Body of pancreas (tissue), 4 donors: ENCODE measurements at regions not wholly inside any gene's neighbourhood (a gene's known extent, or its start where the extent isn't known, plus 50 kb on each side); places are given as distances from the start of the nearest gene placed in this dataset.

Experiments
- ATAC-seq: fragments of 150-250 bp; one replicate; pipeline ENCODE4 v1.9.1; 2016
- DNase-seq, 4 donors: peaks; one replicate each; pipeline ENCODE4 v3.0.0-alpha.2; 2019
- H3K27ac ChIP-seq, 4 donors: fragments of 200-600 bp; sonication (generic); 1 replicate in 3 of 4; 2 replicates in 1 of 4; pipeline versions ENCODE4 v1.5.1 to v1.6.1; 2016 to 2019; ENCODE audit warnings: mild to moderate bottlenecking in 1 of 4, mixed read lengths in 1 of 4, moderate library complexity in 1 of 4
- H3K27me3 ChIP-seq, 2 donors: fragments of 200-600 bp; sonication (generic); one replicate each; pipeline ENCODE4 v1.6.0; 2016; ENCODE audit warnings: mild to moderate bottlenecking in 1 of 2
- H3K36me3 ChIP-seq, 2 donors: fragments of 200-600 bp; sonication (generic); replicated peaks in 1 of 2; 2 replicates each; pipeline ENCODE4 v1.5.1; 2016; ENCODE audit warnings: low read depth in 2 of 2; ENCODE audit not compliant: insufficient read depth in 1 of 2
- H3K4me1 ChIP-seq: fragments of 200-600 bp; sonication (generic); one replicate; pipeline ENCODE4 v1.6.0; 2016
- H3K4me3 ChIP-seq, 2 donors: fragments of 200-600 bp; sonication (generic); 1 replicate in 1 of 2; 2 replicates in 1 of 2; pipeline ENCODE4 v1.5.1; 2016 to 2019
- H3K9me3 ChIP-seq, 3 donors: fragments of 200-600 bp; sonication (generic); 1 replicate in 2 of 3; 2 replicates in 1 of 3; pipeline ENCODE4 v1.5.1; 2016
- POLR2A ChIP-seq, 3 donors: fragments of 450-650 bp; IDR thresholded peaks; one replicate each; pipeline ENCODE4 v1.6.1; 2016; ENCODE audit warnings: antibody characterized with exemption in 3 of 3, mild to moderate bottlenecking in 2 of 3
- WGBS, 2 donors: methylation state at CpG; one replicate each; pipeline ENCODE4 v1.1.5; 2017; 5-methylcytosine and 5-hydroxymethylcytosine counted together
- intact Hi-C: fragments of 100-400 bp; cut with DNase I; formaldehyde crosslinking; loops from one replicate; pipeline ENCODE4 v1.15.1; 2023
- TF ChIP-seq, protein P1 (sequence below), 7 experiments: fragments of 450-650 bp in 4 of 7; fragments of 200-600 bp in 3 of 7; sonication (generic) in 3 of 7; IDR thresholded peaks; one replicate each; pipeline ENCODE4 v1.5.1; 2016 to 2019; ENCODE audit warnings: antibody characterized with exemption in 7 of 7

DNA sequence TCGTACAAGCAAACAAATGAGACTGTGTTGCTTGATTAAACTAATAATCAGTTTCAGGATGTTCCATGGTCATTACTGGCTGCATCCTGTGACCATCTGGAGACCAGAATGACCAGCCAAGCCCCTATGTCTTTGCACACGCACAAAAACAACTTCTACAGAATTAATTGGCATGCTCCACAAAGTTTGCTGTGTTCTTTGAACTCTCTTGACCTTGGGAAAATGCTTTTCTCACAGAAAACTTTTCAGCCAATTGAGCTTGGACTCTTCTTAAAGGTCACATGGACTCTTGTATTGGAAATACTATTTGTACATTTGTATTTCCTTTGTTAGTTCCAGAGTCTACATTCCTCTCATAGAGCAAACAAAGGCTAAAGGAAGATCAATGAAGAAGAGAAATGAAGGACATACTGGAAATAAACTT lies 147.8 kb downstream of the ARRDC3 start:
- Histone ChIP-seq H3K9me3 (no peaks in the 10 kb centered on the region), H3K27ac (no peak overlapping the region), H3K4me1 (peaks cover 5% of the 10 kb centered on the region), H3K27me3 (no peaks in the 10 kb centered on the region), H3K36me3 (no peaks in the 10 kb centered on the region), H3K4me3 (no peak overlapping the region)
- TF ChIP-seq, protein P1, sequence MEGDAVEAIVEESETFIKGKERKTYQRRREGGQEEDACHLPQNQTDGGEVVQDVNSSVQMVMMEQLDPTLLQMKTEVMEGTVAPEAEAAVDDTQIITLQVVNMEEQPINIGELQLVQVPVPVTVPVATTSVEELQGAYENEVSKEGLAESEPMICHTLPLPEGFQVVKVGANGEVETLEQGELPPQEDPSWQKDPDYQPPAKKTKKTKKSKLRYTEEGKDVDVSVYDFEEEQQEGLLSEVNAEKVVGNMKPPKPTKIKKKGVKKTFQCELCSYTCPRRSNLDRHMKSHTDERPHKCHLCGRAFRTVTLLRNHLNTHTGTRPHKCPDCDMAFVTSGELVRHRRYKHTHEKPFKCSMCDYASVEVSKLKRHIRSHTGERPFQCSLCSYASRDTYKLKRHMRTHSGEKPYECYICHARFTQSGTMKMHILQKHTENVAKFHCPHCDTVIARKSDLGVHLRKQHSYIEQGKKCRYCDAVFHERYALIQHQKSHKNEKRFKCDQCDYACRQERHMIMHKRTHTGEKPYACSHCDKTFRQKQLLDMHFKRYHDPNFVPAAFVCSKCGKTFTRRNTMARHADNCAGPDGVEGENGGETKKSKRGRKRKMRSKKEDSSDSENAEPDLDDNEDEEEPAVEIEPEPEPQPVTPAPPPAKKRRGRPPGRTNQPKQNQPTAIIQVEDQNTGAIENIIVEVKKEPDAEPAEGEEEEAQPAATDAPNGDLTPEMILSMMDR (IDR thresholded peaks at IDR 0.05): no peak
- no peak for TF ChIP-seq POLR2A (IDR thresholded peaks at IDR 0.05)
- WGBS, 2 donors: 39 to 49% methylated on average over 2 of the region's 2 CpGs
- DNase-seq (no peak), ATAC-seq (no peak)
- intact Hi-C loops: no loop called here

GRCh38 chr5:91232523-91232922 lies 150.6 kb downstream of the ARRDC3 start:
- no peaks in the 10 kb centered on the region for H3K9me3 ChIP-seq
- no peak overlapping the region for H3K27ac ChIP-seq
- no peak overlapping the region for H3K4me3 ChIP-seq
- WGBS, 2 donors: 19 to 29% methylated on average over 3 of the region's 3 CpGs
- no peak for ATAC-seq
- DNase-seq: no peak
- intact Hi-C loops: no loop called here
- peaks cover 5% of the 10 kb centered on the region for H3K4me1 ChIP-seq
- no peaks in the 10 kb centered on the region for H3K27me3 ChIP-seq
- TF ChIP-seq POLR2A (IDR thresholded peaks at IDR 0.05): no peak
- TF ChIP-seq, protein P1 (IDR thresholded peaks at IDR 0.05): no peak
- no peaks in the 10 kb centered on the region for H3K36me3 ChIP-seq

GRCh38 chr5:91229031-91229727 lies 153.9 kb downstream of the ARRDC3 start:
- no peak for DNase-seq
- H3K27me3 ChIP-seq: no peaks in the 10 kb centered on the region
- no peak overlapping the region for H3K27ac ChIP-seq
- H3K36me3 ChIP-seq: no peaks in the 10 kb centered on the region
- 63 to 81% methylated on average over 1 of the region's 1 CpG for WGBS, 2 donors
- intact Hi-C loops: loop anchor here (10.0 kb wide), 1 partner anchor 354 kb away; no protein-coding TSS in a partner anchor
- H3K4me3 ChIP-seq: no peak overlapping the region
- TF ChIP-seq, protein P1 (IDR thresholded peaks at IDR 0.05): no peak
- no peak for TF ChIP-seq POLR2A (IDR thresholded peaks at IDR 0.05)
- ATAC-seq: no peak
- H3K4me1 ChIP-seq: no peaks in the 10 kb centered on the region
- H3K9me3 ChIP-seq: no peaks in the 10 kb centered on the region

DNA sequence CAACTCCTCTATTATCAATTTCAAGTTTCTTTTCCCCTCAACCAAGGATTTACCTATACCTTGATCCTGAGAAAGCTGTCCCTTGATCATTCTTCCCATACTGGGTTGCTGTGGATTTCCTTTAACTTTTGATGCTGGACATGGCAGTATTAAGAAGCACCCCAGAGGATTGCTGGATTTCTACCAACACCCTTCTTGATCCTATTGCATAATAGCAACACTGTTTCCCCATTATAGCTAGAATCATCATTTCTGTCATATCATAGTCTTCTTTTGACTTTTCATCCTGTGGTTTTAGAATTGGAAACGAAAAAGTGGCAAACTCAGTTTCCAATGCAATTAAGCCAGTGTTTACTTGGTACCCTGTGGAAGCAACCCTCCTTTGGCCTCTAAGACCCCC lies 154.9 kb downstream of the ARRDC3 start:
- Histone ChIP-seq H3K27ac (no peak overlapping the region), H3K4me1 (no peaks in the 10 kb centered on the region), H3K27me3 (no peaks in the 10 kb centered on the region), H3K4me3 (no peak overlapping the region), H3K9me3 (no peaks in the 10 kb centered on the region), H3K36me3 (no peaks in the 10 kb centered on the region)
- 65 to 84% methylated on average over 1 of the region's 1 CpG for WGBS, 2 donors
- no peak for DNase-seq
- intact Hi-C loops: loop anchor here (10.0 kb wide), 1 partner anchor 353 kb away; no protein-coding TSS in a partner anchor
- ATAC-seq: no peak
- TF ChIP-seq POLR2A (IDR thresholded peaks at IDR 0.05): no peak
- TF ChIP-seq, protein P1 (IDR thresholded peaks at IDR 0.05): no peak
